ENCODE measurements at regions not wholly inside any gene's neighbourhood (a gene's known extent, or its start where the extent isn't known, plus 50 kb on each side); places are given as distances from the start of the nearest gene placed in this dataset.

DNA sequence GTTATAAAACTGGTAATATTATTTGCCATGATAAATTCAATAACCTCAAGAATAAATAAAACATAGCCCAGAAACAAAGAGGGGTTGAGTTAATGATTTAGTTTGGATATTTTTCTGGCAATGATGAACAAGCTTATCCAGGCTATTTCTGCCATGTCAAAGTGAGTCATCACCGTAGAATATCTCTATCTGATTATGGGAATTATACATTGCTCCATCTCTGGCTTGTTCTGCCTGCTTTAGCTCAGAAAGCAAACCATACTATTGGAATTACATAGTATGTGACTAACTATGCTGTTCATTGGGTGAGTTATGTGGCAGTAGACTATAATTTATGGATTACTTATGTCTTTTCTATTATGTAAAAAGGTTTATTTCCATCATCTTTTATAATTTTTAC, 680.1 kb upstream of the AADAT start:
- H3K4me2 ChIP-seq (ENCODE audit: insufficient read depth, low read length) = no peak overlapping the region
- H3K9me3 ChIP-seq (ENCODE audit: low read depth, low read length) = no peaks in the 10 kb centered on the region
- no peak overlapping the region for H3K4me3 ChIP-seq (ENCODE audit: insufficient read depth, low read length)
- no peaks in the 10 kb centered on the region for H4K20me1 ChIP-seq (ENCODE audit: insufficient read depth, low read length)
- H3K36me3 ChIP-seq (ENCODE audit: insufficient read depth, low read length) = no peaks in the 10 kb centered on the region
- H3K4me1 ChIP-seq (ENCODE audit: insufficient read depth, low read length) = no peaks in the 10 kb centered on the region
- no peak overlapping the region for H3K27ac ChIP-seq (ENCODE audit: low read depth, low read length)
- TF ChIP-seq, protein P1, sequence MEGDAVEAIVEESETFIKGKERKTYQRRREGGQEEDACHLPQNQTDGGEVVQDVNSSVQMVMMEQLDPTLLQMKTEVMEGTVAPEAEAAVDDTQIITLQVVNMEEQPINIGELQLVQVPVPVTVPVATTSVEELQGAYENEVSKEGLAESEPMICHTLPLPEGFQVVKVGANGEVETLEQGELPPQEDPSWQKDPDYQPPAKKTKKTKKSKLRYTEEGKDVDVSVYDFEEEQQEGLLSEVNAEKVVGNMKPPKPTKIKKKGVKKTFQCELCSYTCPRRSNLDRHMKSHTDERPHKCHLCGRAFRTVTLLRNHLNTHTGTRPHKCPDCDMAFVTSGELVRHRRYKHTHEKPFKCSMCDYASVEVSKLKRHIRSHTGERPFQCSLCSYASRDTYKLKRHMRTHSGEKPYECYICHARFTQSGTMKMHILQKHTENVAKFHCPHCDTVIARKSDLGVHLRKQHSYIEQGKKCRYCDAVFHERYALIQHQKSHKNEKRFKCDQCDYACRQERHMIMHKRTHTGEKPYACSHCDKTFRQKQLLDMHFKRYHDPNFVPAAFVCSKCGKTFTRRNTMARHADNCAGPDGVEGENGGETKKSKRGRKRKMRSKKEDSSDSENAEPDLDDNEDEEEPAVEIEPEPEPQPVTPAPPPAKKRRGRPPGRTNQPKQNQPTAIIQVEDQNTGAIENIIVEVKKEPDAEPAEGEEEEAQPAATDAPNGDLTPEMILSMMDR (IDR thresholded peaks at IDR 0.05; ENCODE audit: extremely low read depth, low read depth, low read length) = no peak
- H3K27me3 ChIP-seq (ENCODE audit: insufficient read depth, low read length) = no peaks in the 10 kb centered on the region
- no peak for DNase-seq (ENCODE audit: insufficient read length, low spot score, missing footprints)
- no peaks in the 10 kb centered on the region for H3K79me2 ChIP-seq (ENCODE audit: insufficient read depth, low read length)
- no peak overlapping the region for H2AFZ ChIP-seq (ENCODE audit: low read length)

DNA sequence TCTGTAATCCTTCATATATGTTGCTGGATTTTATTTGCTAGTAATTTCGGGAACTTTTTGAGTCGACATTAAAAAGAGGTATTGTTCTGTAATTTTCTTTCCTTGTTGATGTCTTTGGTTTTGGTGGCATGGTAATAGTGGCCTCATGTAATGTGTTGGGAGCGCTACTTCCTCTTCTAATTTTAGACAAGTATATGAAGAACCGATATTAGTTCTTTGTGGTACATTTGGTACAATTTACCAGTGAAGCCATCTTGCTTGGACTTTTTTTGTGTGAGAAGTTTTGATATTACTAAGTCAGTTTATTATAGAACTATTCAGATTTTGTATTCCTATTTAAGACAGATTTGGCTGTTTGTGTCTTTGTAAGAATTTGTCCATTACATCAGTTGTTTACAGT, 669.2 kb upstream of the AADAT start:
- Histone ChIP-seq H3K36me3 (ENCODE audit: insufficient read depth, low read length) (no peaks in the 10 kb centered on the region), H4K20me1 (ENCODE audit: insufficient read depth, low read length) (no peaks in the 10 kb centered on the region), H3K4me1 (ENCODE audit: insufficient read depth, low read length) (no peaks in the 10 kb centered on the region), H3K4me2 (ENCODE audit: insufficient read depth, low read length) (no peak overlapping the region), H3K79me2 (ENCODE audit: insufficient read depth, low read length) (no peaks in the 10 kb centered on the region), H2AFZ (ENCODE audit: low read length) (no peak overlapping the region), H3K27me3 (ENCODE audit: insufficient read depth, low read length) (no peaks in the 10 kb centered on the region), H3K9me3 (ENCODE audit: low read depth, low read length) (no peaks in the 10 kb centered on the region), H3K4me3 (ENCODE audit: insufficient read depth, low read length) (no peak overlapping the region), H3K27ac (ENCODE audit: low read depth, low read length) (no peak overlapping the region)
- DNase-seq (ENCODE audit: insufficient read length, low spot score, missing footprints) = no peak
- TF ChIP-seq, protein P1 (IDR thresholded peaks at IDR 0.05; ENCODE audit: extremely low read depth, low read depth, low read length) = no peak

DNA sequence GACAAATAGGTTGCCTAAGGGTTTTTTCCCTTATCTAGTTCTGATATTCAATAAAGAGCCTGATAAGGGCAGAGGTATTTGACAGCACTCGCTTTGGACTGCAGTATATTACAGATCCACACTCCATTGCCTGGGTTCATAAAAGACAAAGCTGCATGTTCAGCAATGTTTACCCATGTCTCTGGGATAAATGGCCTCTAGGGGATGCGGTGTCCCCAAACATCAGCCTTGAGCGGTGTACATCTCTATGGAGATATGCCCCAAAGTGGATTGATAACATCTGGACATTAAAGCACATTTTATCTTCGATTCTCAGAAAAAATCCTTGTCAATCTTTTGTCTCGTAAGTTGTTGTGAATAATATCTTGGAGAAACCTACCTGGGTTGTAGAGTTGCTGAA, 660.8 kb upstream of the AADAT start:
- Histone ChIP-seq H3K27me3 (ENCODE audit: insufficient read depth, low read length) (no peaks in the 10 kb centered on the region), H3K4me1 (ENCODE audit: insufficient read depth, low read length) (no peaks in the 10 kb centered on the region), H4K20me1 (ENCODE audit: insufficient read depth, low read length) (no peaks in the 10 kb centered on the region), H2AFZ (ENCODE audit: low read length) (no peak overlapping the region), H3K79me2 (ENCODE audit: insufficient read depth, low read length) (no peaks in the 10 kb centered on the region), H3K36me3 (ENCODE audit: insufficient read depth, low read length) (no peaks in the 10 kb centered on the region), H3K27ac (ENCODE audit: low read depth, low read length) (no peak overlapping the region), H3K9me3 (ENCODE audit: low read depth, low read length) (no peaks in the 10 kb centered on the region), H3K4me2 (ENCODE audit: insufficient read depth, low read length) (no peak overlapping the region), H3K4me3 (ENCODE audit: insufficient read depth, low read length) (no peak overlapping the region)
- DNase-seq (ENCODE audit: insufficient read length, low spot score, missing footprints) = no peak
- TF ChIP-seq, protein P1 (IDR thresholded peaks at IDR 0.05; ENCODE audit: extremely low read depth, low read depth, low read length) = no peak

DNA sequence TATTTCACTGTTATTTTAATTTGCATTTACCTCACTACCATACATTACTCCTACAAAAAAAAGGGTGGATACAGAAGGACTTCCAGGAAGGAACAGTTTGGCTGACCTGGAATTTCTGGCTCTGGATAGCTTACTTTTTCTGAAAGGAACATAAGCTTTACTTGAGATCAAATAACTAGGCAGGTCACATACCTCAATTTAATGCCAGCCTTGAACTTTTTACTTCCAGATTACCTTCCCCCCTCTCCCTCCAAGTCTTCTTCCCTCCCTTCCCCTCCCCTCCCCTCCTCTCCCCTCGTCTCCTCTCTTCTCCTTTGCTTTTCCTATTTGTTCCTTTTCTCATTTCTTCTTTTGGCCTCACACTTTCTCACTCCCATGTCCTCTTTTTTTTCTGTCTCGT, 659.2 kb upstream of the AADAT start:
- no peaks in the 10 kb centered on the region for H4K20me1 ChIP-seq (ENCODE audit: insufficient read depth, low read length)
- no peaks in the 10 kb centered on the region for H3K9me3 ChIP-seq (ENCODE audit: low read depth, low read length)
- no peak overlapping the region for H3K27ac ChIP-seq (ENCODE audit: low read depth, low read length)
- no peaks in the 10 kb centered on the region for H3K79me2 ChIP-seq (ENCODE audit: insufficient read depth, low read length)
- TF ChIP-seq, protein P1 (IDR thresholded peaks at IDR 0.05; ENCODE audit: extremely low read depth, low read depth, low read length) = no peak
- H3K4me2 ChIP-seq (ENCODE audit: insufficient read depth, low read length) = no peak overlapping the region
- H3K4me1 ChIP-seq (ENCODE audit: insufficient read depth, low read length) = no peaks in the 10 kb centered on the region
- no peak for DNase-seq (ENCODE audit: insufficient read length, low spot score, missing footprints)
- H3K4me3 ChIP-seq (ENCODE audit: insufficient read depth, low read length) = no peak overlapping the region
- H3K36me3 ChIP-seq (ENCODE audit: insufficient read depth, low read length) = no peaks in the 10 kb centered on the region
- no peaks in the 10 kb centered on the region for H3K27me3 ChIP-seq (ENCODE audit: insufficient read depth, low read length)
- H2AFZ ChIP-seq (ENCODE audit: low read length) = no peak overlapping the region

Data from osteoblast (primary cell).